ENCODE measurements at regions not wholly inside any gene's neighbourhood (a gene's known extent, or its start where the extent isn't known, plus 50 kb on each side); places are given as distances from the start of the nearest gene placed in this dataset.

- TF ChIP-seq CTCF (IDR thresholded peaks at IDR 0.05) (no peak), POLR2A (IDR thresholded peaks at IDR 0.05) (no peak)
Observed at GRCh38 chr9:10700915-10701314, 88.1 kb upstream of the PTPRD start.

Data from heart left ventricle (tissue), 13 donors.